K562 (cell line): ENCODE measurements at regions not wholly inside any gene's neighbourhood (a gene's known extent, or its start where the extent isn't known, plus 50 kb on each side); places are given as distances from the start of the nearest gene placed in this dataset.

Experiments
- ATAC-seq: fragments of 200-7000 bp; cut with Tn5 transposase; 3 replicates; pipeline ENCODE4 v1.9.1; 2020; ENCODE audit warnings: moderate library complexity
- BruUV-seq: library from RNA; stranded (reverse); fragments of 400-500 nt; replicated peaks from 2 replicates; lab custom pipeline; 2021; lab: Mats Ljungman, UMichigan
- CTCF ChIA-PET: fragments of 300-600 bp; formaldehyde crosslinking; extraction: SDS; loops from one replicate; lab custom pipeline; 2021; ENCODE audit warnings: low intra/inter-chr PET ratio; lab: Yijun Ruan, JAX
- POLR2A ChIA-PET: fragments of 300-600, 350-650 bp; sonication (Branson Sonifier 250); formaldehyde crosslinking; extraction: SDS; loops from one replicate; lab custom pipeline; 2021; ENCODE audit warnings: antibody characterized with exemption, inconsistent platforms; lab: Yijun Ruan, JAX
- DNase-seq, 4 experiments: peaks; one replicate each; pipeline versions ENCODE4 v3.0.0 to v3.0.0-alpha.2; 2011 to 2018; ENCODE audit warnings: low spot score in 3 of 4, mixed read lengths in 3 of 4; ENCODE audit errors: extremely low read depth in 1 of 4
- FAIRE-seq: peaks from 2 replicates; lab custom pipeline; 2011; peaks lifted over from hg19 to GRCh38; lab: Jason Lieb, UNC
- H2AFZ ChIP-seq: 2 replicates; pipeline ENCODE4 v1.6.0; 2011; ENCODE audit warnings: low read depth, low read length, control low read depth, inconsistent platforms
- H3K27ac ChIP-seq: fragments of 200-600 bp; 3 replicates; pipeline ENCODE4 v1.8.0; 2011; ENCODE audit warnings: low read depth, mild to moderate bottlenecking, control low read depth, inconsistent platforms, low read length, moderate library complexity, mixed read lengths; ENCODE audit errors: extremely low read depth
- H3K27me3 ChIP-seq, 2 experiments: fragments of 300-600 bp in 1 of 2; 2 replicates in 1 of 2; 3 replicates in 1 of 2; pipeline versions ENCODE4 v1.6.0 to v1.8.0; 2011; ENCODE audit warnings: inconsistent platforms in 2 of 2, low read length in 2 of 2, mild to moderate bottlenecking in 1 of 2, mixed read lengths in 1 of 2, moderate library complexity in 1 of 2; ENCODE audit not compliant: control insufficient read depth in 2 of 2, insufficient read depth in 2 of 2
- H3K36me3 ChIP-seq: fragments of 300-600 bp; 3 replicates; pipeline ENCODE4 v1.8.0; 2011; ENCODE audit warnings: mild to moderate bottlenecking, low read length, inconsistent platforms; ENCODE audit not compliant: control insufficient read depth, insufficient read depth
- H3K4me1 ChIP-seq, 2 experiments: fragments of 200-600 bp in 1 of 2; replicated peaks in 1 of 2; 2 replicates in 1 of 2; 3 replicates in 1 of 2; pipeline versions ENCODE4 v1.5.1 to v1.8.0; 2011; ENCODE audit warnings: inconsistent platforms in 2 of 2, low read length in 2 of 2, mild to moderate bottlenecking in 1 of 2, mixed read lengths in 1 of 2, moderate library complexity in 1 of 2; ENCODE audit not compliant: control insufficient read depth in 2 of 2, insufficient read depth in 2 of 2
- H3K4me2 ChIP-seq: 2 replicates; pipeline ENCODE4 v1.6.1; 2011; ENCODE audit warnings: low read length, control low read depth, inconsistent platforms, mixed read lengths; ENCODE audit not compliant: insufficient read depth
- H3K4me3 ChIP-seq: fragments of 200-600 bp; sonication (generic), shearing (Covaris generic); 2 replicates; pipeline ENCODE4 v1.5.1; 2016; ENCODE audit warnings: control low read depth, inconsistent platforms
- H3K79me2 ChIP-seq: fragments of 200-600 bp; 3 replicates; pipeline ENCODE4 v1.8.0; 2011; ENCODE audit warnings: low read length, inconsistent platforms; ENCODE audit not compliant: control insufficient read depth, insufficient read depth
- H3K9ac ChIP-seq, 2 experiments: 2 replicates each; pipeline versions ENCODE4 v1.6.0 to v1.6.1; 2011; ENCODE audit warnings: low read depth in 2 of 2, low read length in 2 of 2, control low read depth in 1 of 2, inconsistent platforms in 1 of 2, mild to moderate bottlenecking in 1 of 2, mixed read lengths in 1 of 2; ENCODE audit not compliant: insufficient read depth in 1 of 2
- H3K9me1 ChIP-seq: one replicate; pipeline ENCODE4 v1.6.0; 2011; ENCODE audit warnings: inconsistent platforms, mild to moderate bottlenecking, low read length, moderate library complexity; ENCODE audit not compliant: control insufficient read depth, insufficient read depth
- H3K9me3 ChIP-seq: replicated peaks from 2 replicates; pipeline ENCODE4 v1.5.1; 2011; ENCODE audit warnings: low read depth, low read length, inconsistent platforms; ENCODE audit not compliant: control insufficient read depth, insufficient read depth
- H4K20me1 ChIP-seq: replicated peaks from 2 replicates; pipeline ENCODE4 v1.6.1; 2011; ENCODE audit warnings: low read length, inconsistent platforms, mixed read lengths; ENCODE audit not compliant: control insufficient read depth, insufficient read depth
- CHCHD3 ChIP-seq: fragments of 250-450 bp; sonication (Bioruptor Pico); IDR thresholded peaks from 2 replicates; pipeline ENCODE4 v2.1.2; 2022; ENCODE audit warnings: mild to moderate bottlenecking
- GABPB2 ChIP-seq: fragments of 250-450 bp; sonication (Bioruptor Pico); conservative IDR thresholded peaks from 2 replicates; pipeline ENCODE4 v1.5.1; 2021; ENCODE audit warnings: mild to moderate bottlenecking
- KLF6 ChIP-seq: fragments of 250-450 bp; sonication (Bioruptor Pico); IDR thresholded peaks from 2 replicates; pipeline ENCODE4 v1.4.0; 2020; ENCODE audit warnings: mild to moderate bottlenecking, moderate library complexity, borderline replicate concordance
- MCM2 ChIP-seq: fragments of 450-650 bp; IDR thresholded peaks from 2 replicates; pipeline ENCODE4 v1.6.1; 2017; ENCODE audit warnings: low read depth, mild to moderate bottlenecking
- NFATC3 ChIP-seq: fragments of 450-650 bp; IDR thresholded peaks from 2 replicates; pipeline ENCODE4 v1.6.1; 2017; ENCODE audit warnings: mild to moderate bottlenecking
- OTX1 ChIP-seq: fragments of 450-650 bp; formaldehyde crosslinking; IDR thresholded peaks from 2 replicates; pipeline ENCODE4 v1.4.0; 2022; ENCODE audit warnings: mild to moderate bottlenecking
- PRDM10 ChIP-seq: fragments of 450-650 bp; IDR thresholded peaks from 2 replicates; pipeline ENCODE4 v1.6.1; 2018; ENCODE audit not compliant: partially characterized antibody
- STAT5A ChIP-seq: IDR thresholded peaks from 2 replicates; pipeline ENCODE4 v1.6.1; 2012; ENCODE audit warnings: low read length, inconsistent platforms, borderline replicate concordance
- ZBED1 ChIP-seq: IDR thresholded peaks from 2 replicates; pipeline ENCODE4 v1.6.1; 2014
- ZBTB11 ChIP-seq, 3 experiments: fragments of 200-800 bp in 1 of 3; fragments of 250-450 bp in 1 of 3; fragments of 450-650 bp in 1 of 3; sonication (Bioruptor Pico) in 1 of 3; sonication (Bioruptor generic) in 1 of 3; formaldehyde crosslinking in 1 of 3; IDR thresholded peaks; 2 replicates each; pipeline versions ENCODE4 v1.6.1 to v1.8.0; 2016 to 2022; ENCODE audit warnings: mild to moderate bottlenecking in 2 of 3, missing genetic modification characterization in 2 of 3, missing compliant biosample characterization in 1 of 3, moderate library complexity in 1 of 3
- ZNF280A ChIP-seq: fragments of 450-650 bp; IDR thresholded peaks from 2 replicates; pipeline ENCODE4 v1.6.1; 2018; ENCODE audit warnings: mild to moderate bottlenecking, low read depth; ENCODE audit not compliant: partially characterized antibody
- ZNF431 ChIP-seq: sonication (generic); formaldehyde crosslinking; IDR thresholded peaks from 2 replicates; pipeline ENCODE4 v1.8.0; 2022; ENCODE audit warnings: mild to moderate bottlenecking, missing genetic modification reagents
- ZNF436 ChIP-seq: fragments of 250-450, 450-650 bp; sonication (Bioruptor Pico); formaldehyde crosslinking; IDR thresholded peaks from 2 replicates; pipeline ENCODE4 v1.7.0; 2020; ENCODE audit warnings: mild to moderate bottlenecking
- WGBS: fragments of 100-300 bp; shearing (Covaris generic); methylation state at CpG from one replicate; pipeline ENCODE4 v1.1.6; 2016; ENCODE audit warnings: low coverage, mixed read lengths; ENCODE audit not compliant: insufficient coverage; ENCODE audit errors: missing lambda C conversion rate; 5-methylcytosine and 5-hydroxymethylcytosine counted together
- in situ Hi-C: fragments of 300-500 bp; cut with MboI; formaldehyde crosslinking; loops from 4 replicates; pipeline ENCODE4 v1.15.0; 2018; ENCODE audit warnings: inconsistent platforms, mixed read lengths
- intact Hi-C: fragments of 100-400 bp; cut with micrococcal nuclease; formaldehyde crosslinking; loops from 2 replicates; pipeline ENCODE4 v1.14.2; 2022

- TF ChIP-seq ZNF431 (CRISPR knock-in tag), result no peak
- TF ChIP-seq ZNF436 (CRISPR knock-in tag), result no peak
- TF ChIP-seq NFATC3, result no peak
- TF ChIP-seq MCM2, result no peak
- TF ChIP-seq, all 486 proteins: peak for 0
Observed at GRCh38 chr3:18008706-18009368, 266.4 kb upstream of the TBC1D5 start (continued).

GRCh38 chr3:18007980-18008379, 265.5 kb upstream of the TBC1D5 start:
- no peak overlapping the region for H2AFZ ChIP-seq
- H3K9ac ChIP-seq, result no peak overlapping the region
- no peak for DNase-seq
- H3K9me3 ChIP-seq, result no peaks in the 10 kb centered on the region
- H3K79me2 ChIP-seq, result no peaks in the 10 kb centered on the region
- no peak overlapping the region for H3K27ac ChIP-seq
- BruUV-seq, result no TSS peak
- H3K4me2 ChIP-seq, result no peak overlapping the region
- intact Hi-C loops, result no loop called here
- ATAC-seq, result no peak
- WGBS, result 0% methylated on average over 1 of the region's 1 CpG
- no peaks in the 10 kb centered on the region; a peak in 1 of 5 replicates for H3K27me3 ChIP-seq
- ChIA-PET POLR2A (interaction anchor here (1.0 kb wide), 1 partner anchor 14 kb away, joined by 4 read pairs; no protein-coding TSS in a partner anchor), CTCF (no interaction called here)
- no peak overlapping the region for H3K4me3 ChIP-seq
- no peaks in the 10 kb centered on the region for H3K36me3 ChIP-seq
- no peak for FAIRE-seq
- no peaks in the 10 kb centered on the region for H4K20me1 ChIP-seq
- no peaks in the 10 kb centered on the region for H3K4me1 ChIP-seq
- in situ Hi-C loops, result no loop called here
- no peaks in the 10 kb centered on the region for H3K9me1 ChIP-seq
- TF ChIP-seq GABPB2 (no peak), ZNF280A (no peak), STAT5A (no peak), ZBTB11 (CRISPR knock-in tag; IDR thresholded peaks at IDR 0.05) (no peak), KLF6 (CRISPR knock-in tag) (no peak), PRDM10 (no peak), ZBED1 (no peak), CHCHD3 (CRISPR knock-in tag) (no peak), OTX1 (CRISPR knock-in tag) (no peak)
